Gastroesophageal sphincter (tissue), 3 donors: ENCODE measurements at regions not wholly inside any gene's neighbourhood (a gene's known extent, or its start where the extent isn't known, plus 50 kb on each side); places are given as distances from the start of the nearest gene placed in this dataset.

Experiments
- EP300 ChIP-seq: sonication (generic); formaldehyde crosslinking; IDR thresholded peaks from one replicate; pipeline ENCODE4 v1.6.1; 2017; ENCODE audit warnings: antibody characterized with exemption, mild to moderate bottlenecking
- POLR2A ChIP-seq, 2 donors: fragments of 450-650 bp; IDR thresholded peaks; one replicate each; pipeline ENCODE4 v1.6.1; 2017; ENCODE audit warnings: antibody characterized with exemption in 2 of 2, mild to moderate bottlenecking in 2 of 2, moderate library complexity in 1 of 2
- POLR2AphosphoS5 ChIP-seq: sonication (generic); formaldehyde crosslinking; IDR thresholded peaks from one replicate; pipeline ENCODE4 v1.6.1; 2017; ENCODE audit warnings: antibody characterized with exemption
- TF ChIP-seq, protein P1 (sequence below), 4 experiments: fragments of 200-600 bp in 2 of 4; fragments of 450-650 bp in 2 of 4; sonication (generic) in 1 of 4; IDR thresholded peaks; one replicate each; pipeline ENCODE4 v1.5.1; 2017 to 2019; ENCODE audit warnings: antibody characterized with exemption in 4 of 4, mild to moderate bottlenecking in 2 of 4, moderate library complexity in 2 of 4

DNA sequence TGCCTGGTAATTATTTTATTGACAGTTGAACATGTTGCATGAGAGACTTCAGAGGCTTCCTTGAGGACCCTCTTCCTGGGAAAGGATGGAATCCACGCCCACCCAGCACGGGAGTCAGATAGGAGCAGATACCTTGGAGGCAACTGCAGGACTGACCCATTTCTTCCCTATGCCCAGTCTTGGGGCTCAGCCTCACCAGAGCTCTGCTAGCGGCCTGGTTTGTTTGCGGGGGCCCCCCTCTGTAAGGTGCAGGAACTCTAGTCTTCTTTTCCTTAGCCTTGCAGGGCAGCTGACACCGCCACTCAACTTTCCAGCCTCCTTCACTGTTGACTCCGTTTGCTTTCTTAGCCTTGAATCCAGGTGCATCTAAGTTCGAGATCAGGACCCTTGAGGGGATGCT is 1032.8 kb downstream of the BRD1 start:
- TF ChIP-seq, protein P1, sequence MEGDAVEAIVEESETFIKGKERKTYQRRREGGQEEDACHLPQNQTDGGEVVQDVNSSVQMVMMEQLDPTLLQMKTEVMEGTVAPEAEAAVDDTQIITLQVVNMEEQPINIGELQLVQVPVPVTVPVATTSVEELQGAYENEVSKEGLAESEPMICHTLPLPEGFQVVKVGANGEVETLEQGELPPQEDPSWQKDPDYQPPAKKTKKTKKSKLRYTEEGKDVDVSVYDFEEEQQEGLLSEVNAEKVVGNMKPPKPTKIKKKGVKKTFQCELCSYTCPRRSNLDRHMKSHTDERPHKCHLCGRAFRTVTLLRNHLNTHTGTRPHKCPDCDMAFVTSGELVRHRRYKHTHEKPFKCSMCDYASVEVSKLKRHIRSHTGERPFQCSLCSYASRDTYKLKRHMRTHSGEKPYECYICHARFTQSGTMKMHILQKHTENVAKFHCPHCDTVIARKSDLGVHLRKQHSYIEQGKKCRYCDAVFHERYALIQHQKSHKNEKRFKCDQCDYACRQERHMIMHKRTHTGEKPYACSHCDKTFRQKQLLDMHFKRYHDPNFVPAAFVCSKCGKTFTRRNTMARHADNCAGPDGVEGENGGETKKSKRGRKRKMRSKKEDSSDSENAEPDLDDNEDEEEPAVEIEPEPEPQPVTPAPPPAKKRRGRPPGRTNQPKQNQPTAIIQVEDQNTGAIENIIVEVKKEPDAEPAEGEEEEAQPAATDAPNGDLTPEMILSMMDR (IDR thresholded peaks at IDR 0.05), result no peak
- TF ChIP-seq POLR2A (IDR thresholded peaks at IDR 0.05) (no peak), POLR2AphosphoS5 (no peak), EP300 (no peak)
